ENCODE measurements at regions not wholly inside any gene's neighbourhood (a gene's known extent, or its start where the extent isn't known, plus 50 kb on each side); places are given as distances from the start of the nearest gene placed in this dataset.

DNA sequence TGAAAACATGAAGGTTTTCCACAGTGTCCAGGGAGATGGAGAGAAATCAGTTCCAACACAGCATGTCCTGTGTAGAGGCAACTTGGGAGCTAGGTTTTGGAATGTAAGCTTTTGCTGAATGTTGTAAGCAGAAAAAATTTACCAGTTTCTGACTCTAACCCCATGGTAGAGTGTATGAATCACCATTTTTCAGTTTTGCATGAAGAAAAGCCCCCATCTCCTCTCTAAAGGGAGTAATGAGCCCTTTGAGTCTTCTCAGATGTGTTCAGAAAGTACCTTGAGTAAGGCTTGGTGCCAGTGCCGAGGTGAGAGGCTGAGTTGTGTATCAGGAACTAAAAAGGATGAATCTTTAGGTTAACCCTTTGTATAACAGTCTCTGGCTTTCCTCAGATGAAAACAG, 96.2 kb downstream of the ADRB2 start:
- no peak for TF ChIP-seq POLR2A (IDR thresholded peaks at IDR 0.05)
- TF ChIP-seq, protein P1, sequence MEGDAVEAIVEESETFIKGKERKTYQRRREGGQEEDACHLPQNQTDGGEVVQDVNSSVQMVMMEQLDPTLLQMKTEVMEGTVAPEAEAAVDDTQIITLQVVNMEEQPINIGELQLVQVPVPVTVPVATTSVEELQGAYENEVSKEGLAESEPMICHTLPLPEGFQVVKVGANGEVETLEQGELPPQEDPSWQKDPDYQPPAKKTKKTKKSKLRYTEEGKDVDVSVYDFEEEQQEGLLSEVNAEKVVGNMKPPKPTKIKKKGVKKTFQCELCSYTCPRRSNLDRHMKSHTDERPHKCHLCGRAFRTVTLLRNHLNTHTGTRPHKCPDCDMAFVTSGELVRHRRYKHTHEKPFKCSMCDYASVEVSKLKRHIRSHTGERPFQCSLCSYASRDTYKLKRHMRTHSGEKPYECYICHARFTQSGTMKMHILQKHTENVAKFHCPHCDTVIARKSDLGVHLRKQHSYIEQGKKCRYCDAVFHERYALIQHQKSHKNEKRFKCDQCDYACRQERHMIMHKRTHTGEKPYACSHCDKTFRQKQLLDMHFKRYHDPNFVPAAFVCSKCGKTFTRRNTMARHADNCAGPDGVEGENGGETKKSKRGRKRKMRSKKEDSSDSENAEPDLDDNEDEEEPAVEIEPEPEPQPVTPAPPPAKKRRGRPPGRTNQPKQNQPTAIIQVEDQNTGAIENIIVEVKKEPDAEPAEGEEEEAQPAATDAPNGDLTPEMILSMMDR (IDR thresholded peaks at IDR 0.05), result no peak
- Histone ChIP-seq H3K27ac (no peak overlapping the region), H3K27me3 (no peaks in the 10 kb centered on the region), H3K4me1 (no peaks in the 10 kb centered on the region), H3K4me3 (no peak overlapping the region), H3K36me3 (no peaks in the 10 kb centered on the region), H3K9me3 (no peaks in the 10 kb centered on the region)
- DNase-seq, result no peak
- intact Hi-C loops (cut with DNase I; ENCODE audit: low total_unique reads), result no loop called here

DNA sequence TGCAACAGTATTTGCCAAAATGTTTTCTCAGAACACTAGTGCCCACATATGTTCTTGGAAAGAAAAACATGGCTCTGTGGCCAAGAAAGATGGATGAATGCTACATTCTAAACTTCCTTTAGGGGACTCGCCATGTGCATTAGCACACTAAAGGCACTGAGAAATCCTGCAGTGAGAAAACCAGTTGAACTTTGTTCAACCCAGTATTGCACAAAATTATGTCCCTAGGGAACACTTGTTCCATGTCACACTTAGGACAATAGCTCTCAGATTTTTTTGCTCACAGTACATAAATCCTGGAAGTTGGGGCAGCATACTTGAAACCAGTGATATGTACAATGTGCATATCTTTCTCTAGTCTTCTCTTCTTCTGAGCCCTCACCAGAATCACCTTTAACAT, 96.6 kb downstream of the ADRB2 start:
- Histone ChIP-seq H3K9me3 (no peaks in the 10 kb centered on the region), H3K36me3 (no peaks in the 10 kb centered on the region)
- intact Hi-C loops (cut with DNase I; ENCODE audit: low total_unique reads), result no loop called here

DNA sequence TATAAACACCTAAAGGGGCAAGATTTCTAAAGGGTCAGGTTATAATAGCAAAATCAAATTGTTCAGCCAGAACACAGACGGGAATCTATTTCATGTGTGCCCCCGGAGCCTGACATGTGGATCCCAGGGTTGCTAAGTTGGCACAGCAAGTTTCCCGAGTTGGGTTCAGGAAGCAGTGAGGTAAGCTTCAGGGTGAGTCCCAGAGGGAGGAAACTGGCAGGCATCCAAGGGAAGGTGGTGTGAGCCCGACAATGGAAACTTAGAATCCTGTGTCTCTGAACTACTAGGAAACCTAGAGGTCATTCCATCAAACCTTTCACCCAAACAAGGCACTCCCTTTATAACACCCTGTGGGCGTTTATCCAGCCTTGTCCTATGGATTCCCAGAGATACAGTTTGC, 98.4 kb downstream of the ADRB2 start:
- Histone ChIP-seq H3K27me3 (no peaks in the 10 kb centered on the region), H3K9me3 (no peaks in the 10 kb centered on the region), H3K27ac (no peak overlapping the region), H3K4me1 (no peaks in the 10 kb centered on the region), H3K4me3 (no peak overlapping the region), H3K36me3 (no peaks in the 10 kb centered on the region)
- peak in 1 of 2 donors; percentile 52 for DNase-seq
- TF ChIP-seq, protein P1 (IDR thresholded peaks at IDR 0.05), result no peak
- no peak for TF ChIP-seq POLR2A (IDR thresholded peaks at IDR 0.05)
- intact Hi-C loops (cut with DNase I; ENCODE audit: low total_unique reads), result no loop called here

More for the DNA sequence above, 96.6 kb downstream of the ADRB2 start:
- Histone ChIP-seq H3K27me3 (no peaks in the 10 kb centered on the region), H3K4me1 (no peaks in the 10 kb centered on the region), H3K4me3 (no peak overlapping the region), H3K27ac (no peak overlapping the region)
- DNase-seq, result no peak
- no peak for TF ChIP-seq POLR2A (IDR thresholded peaks at IDR 0.05)
- TF ChIP-seq, protein P1 (IDR thresholded peaks at IDR 0.05), result no peak

DNA sequence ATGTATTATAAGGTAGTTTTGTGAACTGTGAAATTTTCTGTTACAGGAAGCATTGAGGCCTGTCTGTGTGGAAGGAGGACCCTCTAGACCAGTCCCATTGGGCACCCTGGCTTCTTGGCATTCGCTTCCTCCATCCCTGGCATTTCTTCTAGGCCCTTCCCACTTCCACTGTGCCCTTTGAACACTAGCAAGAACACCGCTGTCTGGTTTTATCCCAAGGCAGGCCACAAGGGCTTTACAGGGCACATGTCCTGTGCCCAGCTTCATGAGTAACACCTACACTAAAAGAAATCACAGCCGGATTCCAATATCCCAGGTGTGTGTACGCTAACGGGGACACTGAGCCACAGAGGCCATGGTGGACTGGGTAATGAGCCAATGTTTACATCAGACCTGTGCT, 99.8 kb downstream of the ADRB2 start:
- no peak overlapping the region for H3K27ac ChIP-seq
- TF ChIP-seq, protein P1 (IDR thresholded peaks at IDR 0.05), result no peak
- no peak for TF ChIP-seq POLR2A (IDR thresholded peaks at IDR 0.05)
- no peaks in the 10 kb centered on the region for H3K36me3 ChIP-seq
- intact Hi-C loops (cut with DNase I; ENCODE audit: low total_unique reads), result no loop called here
- no peaks in the 10 kb centered on the region for H3K4me1 ChIP-seq
- H3K4me3 ChIP-seq, result no peak overlapping the region
- H3K9me3 ChIP-seq, result no peaks in the 10 kb centered on the region
- H3K27me3 ChIP-seq, result no peaks in the 10 kb centered on the region
- no peak for DNase-seq

DNA sequence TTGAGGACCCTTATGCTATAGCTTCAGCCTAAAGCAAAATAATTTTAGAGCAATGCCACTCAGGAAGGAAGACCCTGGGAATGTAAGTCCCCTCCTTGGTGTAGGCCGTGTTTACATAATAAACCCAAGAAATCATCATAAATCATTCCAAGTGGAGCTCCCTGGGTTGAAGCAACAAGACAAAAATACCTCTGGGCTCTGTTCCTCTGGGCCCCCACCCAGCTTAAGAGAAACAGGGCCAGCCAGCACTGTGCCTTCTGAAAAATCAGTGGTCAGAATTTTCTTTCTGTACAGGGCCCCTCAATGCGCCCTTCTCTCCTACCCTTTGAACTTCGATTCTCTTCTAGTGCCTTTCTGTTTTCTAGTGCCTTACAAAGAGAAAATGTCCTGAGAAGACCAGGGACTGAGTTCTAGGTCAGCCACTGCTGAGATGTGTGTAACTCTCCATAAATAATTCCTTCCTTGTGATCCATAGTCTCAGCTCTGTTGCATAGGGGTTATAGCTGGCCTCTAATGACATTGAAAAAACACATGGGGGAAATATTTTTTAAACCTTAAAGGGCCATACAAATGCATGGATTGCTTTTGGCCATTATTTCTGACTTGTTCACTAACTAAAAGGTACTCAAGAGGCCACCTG, 101.0 kb downstream of the ADRB2 start:
- no peak for DNase-seq
- Histone ChIP-seq H3K27ac (no peak overlapping the region), H3K4me3 (no peak overlapping the region), H3K4me1 (no peaks in the 10 kb centered on the region), H3K27me3 (no peaks in the 10 kb centered on the region), H3K9me3 (no peaks in the 10 kb centered on the region), H3K36me3 (no peaks in the 10 kb centered on the region)
- no peak for TF ChIP-seq POLR2A (IDR thresholded peaks at IDR 0.05)
- TF ChIP-seq, protein P1 (IDR thresholded peaks at IDR 0.05), result no peak
- intact Hi-C loops (cut with DNase I; ENCODE audit: low total_unique reads), result no loop called here
